HG02981 (cell line): ENCODE measurements at regions not wholly inside any gene's neighbourhood (a gene's known extent, or its start where the extent isn't known, plus 50 kb on each side); places are given as distances from the start of the nearest gene placed in this dataset.
A peak's percentile ranks its signal among the peaks of the same experiment; 100 is the strongest.

Source experiments
- ATAC-seq: cut with Tn5 transposase; IDR thresholded peaks from one replicate; pipeline ENCODE4 v1.9.1; 2021; ENCODE audit warnings: mild to moderate bottlenecking, moderate library complexity; ENCODE audit not compliant: unreplicated experiment

- ATAC-seq = no peak
Measured at GRCh38 chr5:68554571-68555279, 339.2 kb downstream of the PIK3R1 start.

- no peak for ATAC-seq
Measured at GRCh38 chr5:68555907-68556681, 340.5 kb downstream of the PIK3R1 start.

- ATAC-seq = no peak
Measured at GRCh38 chr5:68557162-68557936, 341.8 kb downstream of the PIK3R1 start.

- no peak for ATAC-seq
Measured at GRCh38 chr5:68562308-68562707, 346.8 kb downstream of the PIK3R1 start.

- peak; percentile 86 for ATAC-seq
Measured at GRCh38 chr5:68565427-68565826, 349.9 kb downstream of the PIK3R1 start.

GRCh38 chr5:68576805-68577204, 361.2 kb downstream of the PIK3R1 start:
- ATAC-seq = no peak

- ATAC-seq = no peak
Measured at GRCh38 chr5:68582284-68582683, 366.7 kb downstream of the PIK3R1 start.

GRCh38 chr5:68587171-68587570, 371.6 kb downstream of the PIK3R1 start:
- no peak for ATAC-seq

GRCh38 chr5:68591850-68592249, 376.3 kb downstream of the PIK3R1 start:
- no peak for ATAC-seq

- ATAC-seq = no peak
Measured at GRCh38 chr5:68592351-68592750, 376.8 kb downstream of the PIK3R1 start.

GRCh38 chr5:68593211-68593671, 377.7 kb downstream of the PIK3R1 start:
- ATAC-seq = no peak

- no peak for ATAC-seq
Measured at GRCh38 chr5:68612972-68613371, 397.4 kb downstream of the PIK3R1 start.

GRCh38 chr5:68618501-68618900, 402.9 kb downstream of the PIK3R1 start:
- ATAC-seq = no peak

- ATAC-seq = no peak
Measured at GRCh38 chr5:68627001-68627400, 411.4 kb downstream of the PIK3R1 start.

- ATAC-seq = no peak
Measured at GRCh38 chr5:68628082-68628814, 412.7 kb downstream of the PIK3R1 start.

GRCh38 chr5:68630354-68630753, 414.8 kb downstream of the PIK3R1 start:
- no peak for ATAC-seq

GRCh38 chr5:68631884-68632283, 416.3 kb downstream of the PIK3R1 start:
- no peak for ATAC-seq

GRCh38 chr5:68641211-68641610, 425.7 kb downstream of the PIK3R1 start:
- no peak for ATAC-seq

- ATAC-seq = no peak
Measured at GRCh38 chr5:68643064-68643463, 427.5 kb downstream of the PIK3R1 start.

GRCh38 chr5:68644971-68645370, 429.4 kb downstream of the PIK3R1 start:
- ATAC-seq = peak; percentile 100

- no peak for ATAC-seq
Measured at GRCh38 chr5:68646144-68646543, 430.6 kb downstream of the PIK3R1 start.
